Erythroblast (primary cell): ENCODE measurements at regions not wholly inside any gene's neighbourhood (a gene's known extent, or its start where the extent isn't known, plus 50 kb on each side); places are given as distances from the start of the nearest gene placed in this dataset.

ENCODE experiments used
- GATA1 ChIP-seq: IDR thresholded peaks from 2 replicates; pipeline ENCODE4 v1.6.1; 2011; ENCODE audit warnings: low read depth, mild to moderate bottlenecking, control low read depth, low read length, moderate library complexity
- POLR2A ChIP-seq: IDR thresholded peaks from 2 replicates; pipeline ENCODE4 v1.6.1; 2011; ENCODE audit warnings: mild to moderate bottlenecking, low read length

DNA sequence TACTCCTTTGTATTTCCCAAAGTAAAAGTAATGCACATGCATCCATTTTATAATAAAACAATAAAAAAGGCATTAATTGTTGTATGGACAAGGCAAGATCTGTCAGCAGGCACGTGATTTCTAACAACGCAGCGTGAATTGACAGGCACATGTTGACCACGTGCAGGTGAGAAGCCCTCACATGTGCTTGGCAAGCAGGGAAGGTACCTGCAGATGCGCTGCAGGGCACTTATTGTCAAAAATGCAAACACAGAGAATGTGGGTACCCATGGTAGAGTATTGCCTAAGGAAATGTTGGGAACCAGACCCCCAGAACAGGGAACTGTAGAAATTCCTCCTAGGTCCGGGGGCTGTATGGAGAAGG lies 515.0 kb upstream of the HS6ST1 start:
- no peak for TF ChIP-seq POLR2A
- no peak for TF ChIP-seq GATA1
